Gastrocnemius medialis (tissue), 4 donors: ENCODE measurements at regions not wholly inside any gene's neighbourhood (a gene's known extent, or its start where the extent isn't known, plus 50 kb on each side); places are given as distances from the start of the nearest gene placed in this dataset.

Experiments
- CTCF ChIP-seq, 5 experiments: fragments of 450-650 bp in 3 of 5; fragments of 200-600 bp in 2 of 5; sonication (generic) in 2 of 5; IDR thresholded peaks in 4 of 5; conservative IDR thresholded peaks in 1 of 5; 1 replicate in 4 of 5; 2 replicates in 1 of 5; pipeline ENCODE4 v1.5.1; 2016 to 2019; ENCODE audit warnings: antibody characterized with exemption in 5 of 5, mild to moderate bottlenecking in 3 of 5, moderate library complexity in 3 of 5
- POLR2A ChIP-seq, 2 donors: fragments of 450-650 bp; IDR thresholded peaks; one replicate each; pipeline ENCODE4 v1.6.1; 2017; ENCODE audit warnings: antibody characterized with exemption in 2 of 2, mild to moderate bottlenecking in 2 of 2, moderate library complexity in 2 of 2

GRCh38 chr3:189557824-189558223 is 73.4 kb upstream of the TP63 start:
- TF ChIP-seq POLR2A (IDR thresholded peaks at IDR 0.05) = no peak
- TF ChIP-seq CTCF (IDR thresholded peaks at IDR 0.05 in 4 of 5, conservative IDR thresholded peaks at IDR 0.05 in 1 of 5) = no peak
